K562 (cell line): ENCODE measurements at regions not wholly inside any gene's neighbourhood (a gene's known extent, or its start where the extent isn't known, plus 50 kb on each side); places are given as distances from the start of the nearest gene placed in this dataset.

Source experiments
- ATAC-seq: fragments of 200-7000 bp; cut with Tn5 transposase; 3 replicates; pipeline ENCODE4 v1.9.1; 2020; ENCODE audit warnings: moderate library complexity
- BruUV-seq: library from RNA; stranded (reverse); fragments of 400-500 nt; replicated peaks from 2 replicates; lab custom pipeline; 2021; lab: Mats Ljungman, UMichigan
- CTCF ChIA-PET: fragments of 300-600 bp; formaldehyde crosslinking; extraction: SDS; loops from one replicate; lab custom pipeline; 2021; ENCODE audit warnings: low intra/inter-chr PET ratio; lab: Yijun Ruan, JAX
- POLR2A ChIA-PET: fragments of 300-600, 350-650 bp; sonication (Branson Sonifier 250); formaldehyde crosslinking; extraction: SDS; loops from one replicate; lab custom pipeline; 2021; ENCODE audit warnings: antibody characterized with exemption, inconsistent platforms; lab: Yijun Ruan, JAX
- DNase-seq, 4 experiments: peaks; one replicate each; pipeline versions ENCODE4 v3.0.0 to v3.0.0-alpha.2; 2011 to 2018; ENCODE audit warnings: low spot score in 3 of 4, mixed read lengths in 3 of 4; ENCODE audit errors: extremely low read depth in 1 of 4
- FAIRE-seq: peaks from 2 replicates; lab custom pipeline; 2011; peaks lifted over from hg19 to GRCh38; lab: Jason Lieb, UNC
- H2AFZ ChIP-seq: 2 replicates; pipeline ENCODE4 v1.6.0; 2011; ENCODE audit warnings: low read depth, low read length, control low read depth, inconsistent platforms
- H3K27ac ChIP-seq: fragments of 200-600 bp; 3 replicates; pipeline ENCODE4 v1.8.0; 2011; ENCODE audit warnings: low read depth, mild to moderate bottlenecking, control low read depth, inconsistent platforms, low read length, moderate library complexity, mixed read lengths; ENCODE audit errors: extremely low read depth
- H3K27me3 ChIP-seq, 2 experiments: fragments of 300-600 bp in 1 of 2; 2 replicates in 1 of 2; 3 replicates in 1 of 2; pipeline versions ENCODE4 v1.6.0 to v1.8.0; 2011; ENCODE audit warnings: inconsistent platforms in 2 of 2, low read length in 2 of 2, mild to moderate bottlenecking in 1 of 2, mixed read lengths in 1 of 2, moderate library complexity in 1 of 2; ENCODE audit not compliant: control insufficient read depth in 2 of 2, insufficient read depth in 2 of 2
- H3K36me3 ChIP-seq: fragments of 300-600 bp; 3 replicates; pipeline ENCODE4 v1.8.0; 2011; ENCODE audit warnings: mild to moderate bottlenecking, low read length, inconsistent platforms; ENCODE audit not compliant: control insufficient read depth, insufficient read depth
- H3K4me1 ChIP-seq, 2 experiments: fragments of 200-600 bp in 1 of 2; replicated peaks in 1 of 2; 2 replicates in 1 of 2; 3 replicates in 1 of 2; pipeline versions ENCODE4 v1.5.1 to v1.8.0; 2011; ENCODE audit warnings: inconsistent platforms in 2 of 2, low read length in 2 of 2, mild to moderate bottlenecking in 1 of 2, mixed read lengths in 1 of 2, moderate library complexity in 1 of 2; ENCODE audit not compliant: control insufficient read depth in 2 of 2, insufficient read depth in 2 of 2
- H3K4me2 ChIP-seq: 2 replicates; pipeline ENCODE4 v1.6.1; 2011; ENCODE audit warnings: low read length, control low read depth, inconsistent platforms, mixed read lengths; ENCODE audit not compliant: insufficient read depth
- H3K4me3 ChIP-seq: fragments of 200-600 bp; sonication (generic), shearing (Covaris generic); 2 replicates; pipeline ENCODE4 v1.5.1; 2016; ENCODE audit warnings: control low read depth, inconsistent platforms
- H3K79me2 ChIP-seq: fragments of 200-600 bp; 3 replicates; pipeline ENCODE4 v1.8.0; 2011; ENCODE audit warnings: low read length, inconsistent platforms; ENCODE audit not compliant: control insufficient read depth, insufficient read depth
- H3K9ac ChIP-seq, 2 experiments: 2 replicates each; pipeline versions ENCODE4 v1.6.0 to v1.6.1; 2011; ENCODE audit warnings: low read depth in 2 of 2, low read length in 2 of 2, control low read depth in 1 of 2, inconsistent platforms in 1 of 2, mild to moderate bottlenecking in 1 of 2, mixed read lengths in 1 of 2; ENCODE audit not compliant: insufficient read depth in 1 of 2
- H3K9me1 ChIP-seq: one replicate; pipeline ENCODE4 v1.6.0; 2011; ENCODE audit warnings: inconsistent platforms, mild to moderate bottlenecking, low read length, moderate library complexity; ENCODE audit not compliant: control insufficient read depth, insufficient read depth
- H3K9me3 ChIP-seq: replicated peaks from 2 replicates; pipeline ENCODE4 v1.5.1; 2011; ENCODE audit warnings: low read depth, low read length, inconsistent platforms; ENCODE audit not compliant: control insufficient read depth, insufficient read depth
- H4K20me1 ChIP-seq: replicated peaks from 2 replicates; pipeline ENCODE4 v1.6.1; 2011; ENCODE audit warnings: low read length, inconsistent platforms, mixed read lengths; ENCODE audit not compliant: control insufficient read depth, insufficient read depth
- BMI1 ChIP-seq: fragments of 150-350 bp; IDR thresholded peaks from 2 replicates; pipeline ENCODE4 v1.6.1; 2014; ENCODE audit warnings: low read length
- CEBPB ChIP-seq: fragments of 450-650 bp; IDR thresholded peaks from 2 replicates; pipeline ENCODE4 v1.6.1; 2016; ENCODE audit warnings: missing genetic modification characterization, missing compliant biosample characterization
- CHD4 ChIP-seq: fragments of 200-600 bp; sonication (generic); IDR thresholded peaks from 3 replicates; pipeline ENCODE4 v1.6.1; 2012; ENCODE audit warnings: low read depth, mild to moderate bottlenecking, mixed read lengths, low read length, inconsistent platforms; ENCODE audit not compliant: insufficient read depth, insufficient replicate concordance, poor library complexity, severe bottlenecking
- ETV5 ChIP-seq: sonication (generic); formaldehyde crosslinking; IDR thresholded peaks from 2 replicates; pipeline ENCODE4 v1.4.0; 2020; ENCODE audit warnings: low read depth, mild to moderate bottlenecking, missing genetic modification reagents
- NBN ChIP-seq: fragments of 450-650 bp; IDR thresholded peaks from 2 replicates; pipeline ENCODE4 v1.6.1; 2016; ENCODE audit warnings: low read depth, mild to moderate bottlenecking
- NRF1 ChIP-seq, 2 experiments: fragments of 450-650 bp; IDR thresholded peaks in 1 of 2; conservative IDR thresholded peaks in 1 of 2; 2 replicates each; pipeline ENCODE4 v1.6.1; 2014; ENCODE audit warnings: mild to moderate bottlenecking in 2 of 2
- NUFIP1 ChIP-seq: fragments of 450-650 bp; IDR thresholded peaks from 2 replicates; pipeline ENCODE4 v1.6.1; 2018; ENCODE audit not compliant: partially characterized antibody
- SIX5 ChIP-seq, 2 experiments: IDR thresholded peaks; 2 replicates each; pipeline ENCODE4 v1.6.1; 2011; ENCODE audit warnings: low read length in 2 of 2, borderline replicate concordance in 1 of 2, low read depth in 1 of 2, mild to moderate bottlenecking in 1 of 2, moderate library complexity in 1 of 2; ENCODE audit not compliant: insufficient read depth in 1 of 2
- SMAD2 ChIP-seq: fragments of 150-350 bp; IDR thresholded peaks from 2 replicates; pipeline ENCODE4 v1.6.1; 2014; ENCODE audit warnings: low read depth, mild to moderate bottlenecking, low read length
- ZKSCAN3 ChIP-seq: fragments of 250-450 bp; sonication (Bioruptor Pico); IDR thresholded peaks from 2 replicates; pipeline ENCODE4 v1.4.0; 2020
- ZNF239 ChIP-seq: fragments of 250-450 bp; sonication (Bioruptor Pico); IDR thresholded peaks from 2 replicates; pipeline ENCODE4 v1.4.0; 2020; ENCODE audit warnings: mild to moderate bottlenecking
- WGBS: fragments of 100-300 bp; shearing (Covaris generic); methylation state at CpG from one replicate; pipeline ENCODE4 v1.1.6; 2016; ENCODE audit warnings: low coverage, mixed read lengths; ENCODE audit not compliant: insufficient coverage; ENCODE audit errors: missing lambda C conversion rate; 5-methylcytosine and 5-hydroxymethylcytosine counted together
- in situ Hi-C: fragments of 300-500 bp; cut with MboI; formaldehyde crosslinking; loops from 4 replicates; pipeline ENCODE4 v1.15.0; 2018; ENCODE audit warnings: inconsistent platforms, mixed read lengths
- intact Hi-C: fragments of 100-400 bp; cut with micrococcal nuclease; formaldehyde crosslinking; loops from 2 replicates; pipeline ENCODE4 v1.14.2; 2022
- TF ChIP-seq, protein P1 (sequence below): sonication (generic); formaldehyde crosslinking; IDR thresholded peaks from 2 replicates; pipeline ENCODE4 v1.8.0; 2022; ENCODE audit warnings: missing genetic modification reagents, mild to moderate bottlenecking, borderline replicate concordance
- TF ChIP-seq, protein P2 (sequence below): fragments of 200-800 bp; sonication (Bioruptor generic); IDR thresholded peaks from 2 replicates; pipeline ENCODE4 v1.6.1; 2017; ENCODE audit warnings: missing genetic modification characterization, missing compliant biosample characterization
- TF ChIP-seq, protein P3 (sequence below): fragments of 450-650 bp; IDR thresholded peaks from 2 replicates; pipeline ENCODE4 v1.6.1; 2016; ENCODE audit warnings: mild to moderate bottlenecking

DNA sequence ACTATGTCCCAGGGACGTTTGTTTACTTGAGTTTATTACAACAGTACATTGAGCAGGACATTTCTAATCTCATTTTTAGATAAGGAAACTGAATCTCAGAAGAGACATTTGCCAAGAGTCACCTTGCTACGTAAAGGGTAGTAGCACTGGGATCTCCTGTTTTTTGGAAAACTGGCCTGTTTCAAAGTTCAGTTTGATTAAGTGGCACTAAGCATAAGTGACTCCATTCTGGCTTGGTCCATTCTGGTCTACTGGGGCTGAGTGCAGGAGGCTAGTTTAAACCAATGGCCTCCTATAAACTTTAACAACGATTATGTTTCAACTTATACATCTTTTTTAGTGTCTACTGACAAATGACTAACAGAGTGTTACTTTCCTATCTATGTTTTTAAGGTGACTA lies 382.5 kb downstream of the ANKRD50 start:
- Histone ChIP-seq H3K4me3 (no peak overlapping the region), H3K27ac (no peak overlapping the region), H4K20me1 (no peaks in the 10 kb centered on the region), H3K9ac (no peak overlapping the region), H3K4me1 (no peaks in the 10 kb centered on the region), H3K4me2 (no peak overlapping the region), H3K9me1 (no peaks in the 10 kb centered on the region), H3K36me3 (no peaks in the 10 kb centered on the region), H3K27me3 (no peaks in the 10 kb centered on the region), H3K9me3 (no peaks in the 10 kb centered on the region), H3K79me2 (no peaks in the 10 kb centered on the region), H2AFZ (no peak overlapping the region)
- 0% methylated on average over 3 of the region's 3 CpGs for WGBS
- no peak for DNase-seq
- POLR2A ChIA-PET, result no interaction called here
- TF ChIP-seq ZKSCAN3 (CRISPR knock-in tag) (no peak), ZNF239 (CRISPR knock-in tag) (no peak), NRF1 (conservative IDR thresholded peaks at IDR 0.05 in 1 of 2, IDR thresholded peaks at IDR 0.05 in 1 of 2) (no peak), NBN (no peak), ETV5 (CRISPR knock-in tag) (no peak), CHD4 (no peak), NUFIP1 (no peak), SMAD2 (no peak), BMI1 (no peak), CEBPB (tag) (no peak), SIX5 (IDR thresholded peaks at IDR 0.05; ENCODE audit: borderline replicate concordance in 1 of 2, insufficient read depth in 1 of 2, low read depth in 1 of 2, low read length in 2 of 2) (no peak)
- TF ChIP-seq, protein P1, sequence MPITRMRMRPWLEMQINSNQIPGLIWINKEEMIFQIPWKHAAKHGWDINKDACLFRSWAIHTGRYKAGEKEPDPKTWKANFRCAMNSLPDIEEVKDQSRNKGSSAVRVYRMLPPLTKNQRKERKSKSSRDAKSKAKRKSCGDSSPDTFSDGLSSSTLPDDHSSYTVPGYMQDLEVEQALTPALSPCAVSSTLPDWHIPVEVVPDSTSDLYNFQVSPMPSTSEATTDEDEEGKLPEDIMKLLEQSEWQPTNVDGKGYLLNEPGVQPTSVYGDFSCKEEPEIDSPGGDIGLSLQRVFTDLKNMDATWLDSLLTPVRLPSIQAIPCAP (CRISPR knock-in tag), result no peak
- TF ChIP-seq, protein P2, sequence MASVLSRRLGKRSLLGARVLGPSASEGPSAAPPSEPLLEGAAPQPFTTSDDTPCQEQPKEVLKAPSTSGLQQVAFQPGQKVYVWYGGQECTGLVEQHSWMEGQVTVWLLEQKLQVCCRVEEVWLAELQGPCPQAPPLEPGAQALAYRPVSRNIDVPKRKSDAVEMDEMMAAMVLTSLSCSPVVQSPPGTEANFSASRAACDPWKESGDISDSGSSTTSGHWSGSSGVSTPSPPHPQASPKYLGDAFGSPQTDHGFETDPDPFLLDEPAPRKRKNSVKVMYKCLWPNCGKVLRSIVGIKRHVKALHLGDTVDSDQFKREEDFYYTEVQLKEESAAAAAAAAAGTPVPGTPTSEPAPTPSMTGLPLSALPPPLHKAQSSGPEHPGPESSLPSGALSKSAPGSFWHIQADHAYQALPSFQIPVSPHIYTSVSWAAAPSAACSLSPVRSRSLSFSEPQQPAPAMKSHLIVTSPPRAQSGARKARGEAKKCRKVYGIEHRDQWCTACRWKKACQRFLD (CRISPR knock-in tag), result no peak
- TF ChIP-seq, protein P3, sequence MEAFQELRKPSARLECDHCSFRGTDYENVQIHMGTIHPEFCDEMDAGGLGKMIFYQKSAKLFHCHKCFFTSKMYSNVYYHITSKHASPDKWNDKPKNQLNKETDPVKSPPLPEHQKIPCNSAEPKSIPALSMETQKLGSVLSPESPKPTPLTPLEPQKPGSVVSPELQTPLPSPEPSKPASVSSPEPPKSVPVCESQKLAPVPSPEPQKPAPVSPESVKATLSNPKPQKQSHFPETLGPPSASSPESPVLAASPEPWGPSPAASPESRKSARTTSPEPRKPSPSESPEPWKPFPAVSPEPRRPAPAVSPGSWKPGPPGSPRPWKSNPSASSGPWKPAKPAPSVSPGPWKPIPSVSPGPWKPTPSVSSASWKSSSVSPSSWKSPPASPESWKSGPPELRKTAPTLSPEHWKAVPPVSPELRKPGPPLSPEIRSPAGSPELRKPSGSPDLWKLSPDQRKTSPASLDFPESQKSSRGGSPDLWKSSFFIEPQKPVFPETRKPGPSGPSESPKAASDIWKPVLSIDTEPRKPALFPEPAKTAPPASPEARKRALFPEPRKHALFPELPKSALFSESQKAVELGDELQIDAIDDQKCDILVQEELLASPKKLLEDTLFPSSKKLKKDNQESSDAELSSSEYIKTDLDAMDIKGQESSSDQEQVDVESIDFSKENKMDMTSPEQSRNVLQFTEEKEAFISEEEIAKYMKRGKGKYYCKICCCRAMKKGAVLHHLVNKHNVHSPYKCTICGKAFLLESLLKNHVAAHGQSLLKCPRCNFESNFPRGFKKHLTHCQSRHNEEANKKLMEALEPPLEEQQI, result no peak
- in situ Hi-C loops, result loop anchor here (25.0 kb wide), 1 partner anchor 957 kb away; no protein-coding TSS in a partner anchor
- ATAC-seq, result no peak
- no peak for FAIRE-seq
- intact Hi-C loops, result loop anchor here (10.0 kb wide), 2 partner anchors 385 to 435 kb away; partner anchors contain the start of gene ANKRD50
- CTCF ChIA-PET, result no interaction called here
- no TSS peak for BruUV-seq
